CD4-positive, alpha-beta T cell treated with Interleukin-4 for 1 hour (primary cell): ENCODE measurements at regions not wholly inside any gene's neighbourhood (a gene's known extent, or its start where the extent isn't known, plus 50 kb on each side); places are given as distances from the start of the nearest gene placed in this dataset.
"Not testable (repeated sequence)": the region's sequence is repeated elsewhere in the genome, so short reads cannot be mapped to it uniquely, and the experiment has no call there.

ENCODE experiments used
- DNase-seq, 2 donors: peaks; one replicate each; pipeline ENCODE4 v3.0.0-alpha.2; 2020 to 2022

- not testable (repeated sequence) for DNase-seq
These were observed 78.0 kb downstream of the NPIPB11 start for GRCh38 chr16:29328528-29328927.

DNA sequence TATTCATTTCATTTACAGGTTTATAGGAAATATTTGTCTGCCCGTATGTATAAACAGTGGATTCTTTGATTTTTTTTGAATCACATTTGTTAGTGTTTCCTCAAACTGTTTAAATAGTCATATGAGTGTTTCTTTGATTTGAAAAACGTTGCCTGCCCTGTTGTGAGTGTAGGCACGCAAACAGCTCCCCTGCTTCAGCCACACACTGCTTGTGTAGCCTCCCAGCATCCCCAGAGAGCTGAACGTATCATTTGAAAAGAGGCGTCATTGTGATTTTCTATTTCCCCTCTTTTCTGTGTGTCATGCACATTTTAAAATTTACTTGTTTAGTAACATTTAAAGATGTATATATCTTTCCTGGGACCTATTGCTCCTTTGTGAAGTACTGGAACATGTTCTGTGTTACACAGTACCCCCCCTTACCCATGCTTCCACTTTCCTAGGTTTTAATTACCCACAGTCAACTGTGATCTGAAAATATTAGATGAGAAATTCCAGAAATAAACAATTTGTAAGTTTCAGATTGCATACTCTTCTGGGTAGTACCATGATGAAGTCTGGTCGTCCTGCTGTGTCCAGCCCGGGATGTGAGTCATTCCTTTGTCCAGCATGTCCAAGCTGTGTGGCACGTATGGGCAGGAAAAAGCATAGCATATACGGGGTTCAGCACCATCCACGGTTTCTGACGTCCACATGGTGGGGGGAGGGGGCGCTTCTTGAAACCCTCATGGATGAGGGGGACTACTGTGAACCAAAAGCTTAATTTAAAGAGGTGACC is 78.7 kb downstream of the NPIPB11 start:
- DNase-seq, result not testable (repeated sequence)

- DNase-seq, result peak in 1 of 2 donors; percentile 16
These were observed 80.1 kb downstream of the NPIPB11 start for GRCh38 chr16:29326164-29327125.

DNA sequence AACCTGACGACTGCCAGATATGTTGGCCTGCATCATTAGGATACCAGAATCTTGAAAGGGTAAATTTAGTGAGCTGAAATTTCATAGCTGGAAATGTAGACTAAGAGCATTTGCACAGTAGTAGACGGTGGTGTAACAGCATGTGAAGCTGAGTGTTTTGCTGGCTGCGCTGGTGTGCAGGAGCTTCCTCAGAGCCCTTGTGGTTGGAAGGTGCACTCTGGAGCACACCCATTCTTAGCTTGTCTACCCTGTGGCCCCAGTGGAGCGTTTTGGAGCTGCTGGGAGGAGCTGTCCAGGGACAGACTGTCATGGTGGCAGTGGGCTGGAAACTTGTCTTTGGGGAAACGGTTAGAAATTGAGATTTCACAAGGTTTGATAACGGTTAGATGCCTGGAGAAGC is 82.8 kb downstream of the NPIPB11 start:
- not testable (repeated sequence) for DNase-seq

DNA sequence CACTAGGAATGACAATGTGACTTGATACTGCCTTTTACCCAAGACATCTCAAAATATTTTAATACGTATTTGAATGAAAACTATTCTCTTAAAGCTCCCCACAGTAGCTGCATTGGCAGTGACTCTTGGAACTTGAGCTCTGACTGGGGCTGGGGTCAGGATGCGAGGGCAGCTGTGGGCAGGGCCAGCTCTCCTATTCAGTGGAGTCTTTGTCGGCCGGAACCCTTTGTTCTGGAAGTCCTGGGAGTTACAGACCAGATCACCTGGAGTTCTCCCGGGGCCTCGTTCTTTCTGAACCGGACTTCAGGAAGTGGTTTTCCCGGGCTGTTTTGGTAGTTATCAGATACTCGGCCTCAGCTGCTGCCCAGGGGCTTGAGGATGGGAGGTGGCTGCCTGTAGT is 84.9 kb downstream of the NPIPB11 start:
- DNase-seq, result no peak

DNA sequence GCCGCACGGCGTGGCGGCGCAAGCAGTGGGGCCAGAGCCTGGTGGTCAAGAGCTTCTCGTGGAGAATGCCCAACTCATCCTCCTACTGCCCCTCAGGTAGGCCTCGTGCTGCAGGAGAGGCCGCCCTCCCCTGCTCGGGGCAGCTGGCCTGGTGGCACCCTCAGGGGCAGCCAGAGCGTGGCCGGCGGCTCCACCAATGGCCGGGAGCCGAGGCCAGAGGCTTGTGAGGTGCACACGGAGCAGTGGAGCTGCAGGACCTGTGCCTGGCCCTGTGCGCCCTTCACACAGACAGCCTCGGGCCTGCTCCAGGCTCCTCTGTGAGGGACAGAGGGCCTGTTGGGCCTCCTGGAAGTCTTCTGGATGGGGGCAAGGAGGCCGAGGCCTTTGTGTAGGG is 85.5 kb downstream of the NPIPB11 start:
- no peak for DNase-seq

- no peak for DNase-seq
These were observed 86.1 kb downstream of the NPIPB11 start for GRCh38 chr16:29320274-29320999.

DNA sequence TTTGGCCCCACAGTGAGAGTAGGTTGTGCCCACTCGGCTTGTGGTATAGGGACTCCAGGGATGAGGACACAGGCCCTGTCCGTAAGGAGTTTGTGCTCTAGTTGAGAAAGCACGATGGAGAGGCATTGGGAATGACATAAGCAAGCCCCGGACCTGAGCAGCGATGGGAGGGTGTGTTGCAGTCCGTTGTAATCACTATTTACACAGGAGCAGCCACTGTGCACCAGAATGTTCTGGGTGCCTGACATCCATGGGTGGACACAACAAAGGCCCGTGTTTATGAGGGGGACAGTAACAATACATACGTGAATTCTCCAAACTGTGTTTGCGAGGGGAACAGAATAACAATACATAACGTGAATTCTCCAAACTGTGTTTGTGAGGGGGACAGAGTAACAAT is 86.8 kb downstream of the NPIPB11 start:
- no peak for DNase-seq

DNA sequence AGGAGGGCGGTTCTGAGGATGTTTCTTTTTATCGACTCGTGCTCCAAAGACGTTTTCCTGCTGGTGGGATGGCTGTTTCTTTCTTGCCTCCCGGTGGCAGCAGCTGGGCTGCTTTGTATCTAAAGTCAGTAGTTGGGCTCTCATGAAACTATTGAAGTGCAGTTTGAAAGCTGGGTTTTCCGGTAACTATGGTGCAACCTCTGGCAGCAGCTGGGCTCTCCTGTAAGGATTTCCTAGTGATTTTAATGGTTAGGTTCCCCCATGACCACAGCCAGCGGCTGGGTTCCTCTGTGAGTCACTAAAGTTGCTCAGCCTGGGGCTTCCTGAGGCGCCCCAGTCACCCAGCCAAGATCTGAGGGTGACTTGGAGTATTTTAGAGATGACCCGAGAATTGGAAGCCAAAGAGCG is 87.9 kb downstream of the NPIPB11 start:
- DNase-seq, result peak in 1 of 2 donors; percentile 74

GRCh38 chr16:29318037-29318436 is 88.5 kb downstream of the NPIPB11 start:
- DNase-seq, result no peak

GRCh38 chr16:29317269-29317668 is 89.2 kb downstream of the NPIPB11 start:
- DNase-seq, result no peak

- DNase-seq, result no peak
These were observed 89.7 kb downstream of the NPIPB11 start for GRCh38 chr16:29316761-29317183.

DNA sequence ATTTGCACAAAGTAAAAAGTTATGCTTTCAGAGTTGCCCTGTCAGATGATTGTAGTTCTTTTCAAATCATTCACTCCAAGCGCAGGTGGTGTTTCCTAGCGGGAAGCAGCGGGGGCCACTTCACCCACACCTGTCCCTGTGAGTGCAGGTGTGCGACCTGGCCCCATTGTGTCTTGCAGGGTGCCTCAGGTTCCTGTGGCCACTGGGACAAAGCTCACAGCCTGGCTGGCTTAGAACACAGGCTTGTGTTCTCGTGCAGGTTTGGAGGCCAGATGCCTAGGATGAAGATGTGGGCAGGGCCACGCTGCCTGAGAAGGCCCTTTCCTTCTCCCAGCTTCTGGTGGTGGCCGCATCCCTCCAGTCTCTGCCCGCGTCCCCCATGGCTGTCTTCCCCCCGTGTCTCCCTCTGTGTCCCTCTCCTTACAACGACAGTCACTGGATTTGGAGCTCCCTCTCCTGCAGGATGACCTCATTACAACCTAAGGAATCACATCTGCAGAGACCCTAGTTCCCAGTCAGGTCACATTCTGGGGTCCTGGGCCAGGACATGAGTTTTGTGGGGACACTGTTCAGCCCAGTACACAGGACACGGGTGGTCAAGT is 90.5 kb downstream of the NPIPB11 start:
- DNase-seq, result no peak

DNA sequence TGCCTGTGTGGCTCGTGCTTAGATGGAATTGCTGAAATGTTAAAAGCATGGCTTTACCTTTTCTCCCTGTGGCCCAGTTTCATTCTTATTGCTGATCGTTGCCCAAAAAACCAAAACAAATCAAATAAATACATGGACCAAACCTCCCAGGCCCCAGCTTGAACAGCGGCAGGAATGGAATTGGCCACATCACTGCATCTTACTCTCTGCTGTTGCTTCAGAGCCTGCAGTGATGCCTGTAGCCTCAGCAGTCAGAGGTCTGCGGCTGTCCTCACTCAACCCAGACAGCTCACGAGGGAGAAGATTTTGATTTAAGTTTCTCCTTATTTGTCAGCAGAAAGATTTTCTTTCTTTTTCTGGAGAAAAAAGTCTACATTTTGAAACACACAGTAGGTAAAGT is 91.5 kb downstream of the NPIPB11 start:
- DNase-seq, result no peak

- no peak for DNase-seq
These were observed 92.1 kb downstream of the NPIPB11 start for GRCh38 chr16:29314292-29314934.

- no peak for DNase-seq
These were observed 92.9 kb downstream of the NPIPB11 start for GRCh38 chr16:29313559-29314048.

GRCh38 chr16:29312835-29313558 is 93.5 kb downstream of the NPIPB11 start:
- DNase-seq, result no peak

GRCh38 chr16:29312345-29312675 is 94.2 kb downstream of the NPIPB11 start:
- not testable (repeated sequence) for DNase-seq

- DNase-seq, result no peak
These were observed 94.8 kb downstream of the NPIPB11 start for GRCh38 chr16:29311461-29312344.

GRCh38 chr16:29310852-29311314 is 95.6 kb downstream of the NPIPB11 start:
- no peak for DNase-seq
